ENCODE measurements at regions not wholly inside any gene's neighbourhood (a gene's known extent, or its start where the extent isn't known, plus 50 kb on each side); places are given as distances from the start of the nearest gene placed in this dataset.

- DNase-seq, result no peak
Observed at GRCh38 chr6:105755885-105756284, 330.3 kb upstream of the PRDM1 start.

- no peak for DNase-seq
Observed at GRCh38 chr6:105753620-105754211, 332.4 kb upstream of the PRDM1 start.

GRCh38 chr6:105753207-105753606 lies 332.9 kb upstream of the PRDM1 start:
- no peak for DNase-seq

- DNase-seq, result no peak
Observed at GRCh38 chr6:105750089-105750488, 336.0 kb upstream of the PRDM1 start.

- DNase-seq, result no peak
Observed at GRCh38 chr6:105748737-105749161, 337.4 kb upstream of the PRDM1 start.

- DNase-seq, result no peak
Observed at GRCh38 chr6:105747823-105748405, 338.2 kb upstream of the PRDM1 start.

GRCh38 chr6:105746509-105746908 lies 339.6 kb upstream of the PRDM1 start:
- DNase-seq, result no peak

- no peak for DNase-seq
Observed at GRCh38 chr6:105746130-105746505, 340.0 kb upstream of the PRDM1 start.

- DNase-seq, result no peak
Observed at GRCh38 chr6:105745464-105746129, 340.5 kb upstream of the PRDM1 start.

GRCh38 chr6:105744815-105745214 lies 341.3 kb upstream of the PRDM1 start:
- DNase-seq, result no peak

GRCh38 chr6:105740946-105741645 lies 338.2 kb upstream of the PREP start:
- no peak for DNase-seq

GRCh38 chr6:105739764-105740163 lies 336.9 kb upstream of the PREP start:
- DNase-seq, result no peak

- DNase-seq, result no peak
Observed at GRCh38 chr6:105733556-105734162, 330.8 kb upstream of the PREP start.

- no peak for DNase-seq
Observed at GRCh38 chr6:105728995-105729394, 326.1 kb upstream of the PREP start.

GRCh38 chr6:105726902-105727655 lies 324.2 kb upstream of the PREP start:
- no peak for DNase-seq

GRCh38 chr6:105714846-105715245 lies 312.0 kb upstream of the PREP start:
- no peak for DNase-seq

- no peak for DNase-seq
Observed at GRCh38 chr6:105713474-105714118, 310.7 kb upstream of the PREP start.

GRCh38 chr6:105711216-105711615 lies 308.3 kb upstream of the PREP start:
- no peak for DNase-seq

- DNase-seq, result no peak
Observed at GRCh38 chr6:105705608-105706007, 302.7 kb upstream of the PREP start.

GRCh38 chr6:105695461-105695860 lies 292.6 kb upstream of the PREP start:
- no peak for DNase-seq

GRCh38 chr6:105692613-105693215 lies 289.8 kb upstream of the PREP start:
- DNase-seq, result no peak

GRCh38 chr6:105691971-105692370 lies 289.1 kb upstream of the PREP start:
- no peak for DNase-seq

All from activated T-cell treated with anti-CD3 and anti-CD28 coated beads, Interleukin-2, amount 50 U/mL, for 1 hour (primary cell).